ENCODE measurements at regions not wholly inside any gene's neighbourhood (a gene's known extent, or its start where the extent isn't known, plus 50 kb on each side); places are given as distances from the start of the nearest gene placed in this dataset.
"Not testable (repeated sequence)": the region's sequence is repeated elsewhere in the genome, so short reads cannot be mapped to it uniquely, and the experiment has no call there.

DNA sequence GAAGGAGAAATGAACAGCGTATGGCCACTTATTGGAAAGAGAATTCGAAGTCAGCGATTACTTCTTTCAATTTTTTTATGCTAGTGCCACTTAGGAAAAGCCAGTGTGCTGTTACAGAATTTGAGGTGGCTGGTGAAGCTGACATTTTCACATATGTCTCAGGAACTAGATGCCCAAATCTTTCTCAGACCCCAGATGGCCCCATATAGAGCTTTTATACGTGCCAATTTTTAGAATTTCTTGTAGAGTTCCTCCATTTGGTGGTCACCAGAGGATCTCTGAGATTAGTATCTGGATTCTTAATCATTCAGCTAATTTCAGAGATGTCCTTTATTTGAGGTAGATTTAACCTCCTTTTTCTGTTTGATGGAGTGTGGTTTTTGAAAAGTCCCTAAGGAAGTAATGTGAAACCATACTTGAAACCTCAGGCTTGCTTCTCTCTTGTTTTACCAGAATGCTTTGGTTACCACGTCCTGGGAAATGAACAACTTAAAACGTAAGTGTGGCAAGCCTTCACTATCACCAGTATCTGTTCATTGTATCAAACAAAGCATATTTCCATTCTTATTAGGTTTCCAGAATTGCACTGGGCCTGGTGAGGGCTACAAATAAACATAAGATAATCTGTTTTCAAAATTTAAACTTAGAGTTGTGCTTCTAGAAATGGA, 102.2 kb upstream of the IKBKE start:
- DNase-seq (ENCODE audit: low spot score in 2 of 2); H3K4me3 Mint-ChIP-seq; H3K27ac Mint-ChIP-seq; H3K36me3 Mint-ChIP-seq; H3K4me1 Mint-ChIP-seq; H3K9me3 Mint-ChIP-seq: not testable (repeated sequence)
- ATAC-seq = peak; percentile 67

DNA sequence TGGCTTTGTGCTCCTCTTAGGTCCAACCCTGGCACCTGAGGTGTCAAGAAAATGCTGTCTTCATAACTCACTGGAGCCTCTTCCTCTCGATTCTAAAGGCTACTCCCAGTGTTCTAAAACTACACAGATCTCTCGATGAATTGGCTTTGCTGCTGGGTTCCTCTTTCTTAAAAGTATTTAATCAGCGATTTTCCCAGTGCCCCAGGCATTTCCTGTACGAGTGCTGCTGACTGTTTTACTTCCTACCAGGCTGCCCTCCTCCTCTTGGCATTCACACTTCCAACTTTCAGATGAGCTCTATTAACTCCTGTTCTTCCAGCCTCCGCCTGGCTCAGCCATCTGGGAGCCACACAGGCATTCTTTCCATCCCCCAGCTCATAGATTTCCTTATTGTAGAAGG, 95.6 kb upstream of the IKBKE start:
- not testable (repeated sequence) for H3K4me3 Mint-ChIP-seq; H3K9me3 Mint-ChIP-seq; H3K4me1 Mint-ChIP-seq; DNase-seq (ENCODE audit: low spot score in 2 of 2); ATAC-seq; H3K27ac Mint-ChIP-seq; H3K36me3 Mint-ChIP-seq

DNA sequence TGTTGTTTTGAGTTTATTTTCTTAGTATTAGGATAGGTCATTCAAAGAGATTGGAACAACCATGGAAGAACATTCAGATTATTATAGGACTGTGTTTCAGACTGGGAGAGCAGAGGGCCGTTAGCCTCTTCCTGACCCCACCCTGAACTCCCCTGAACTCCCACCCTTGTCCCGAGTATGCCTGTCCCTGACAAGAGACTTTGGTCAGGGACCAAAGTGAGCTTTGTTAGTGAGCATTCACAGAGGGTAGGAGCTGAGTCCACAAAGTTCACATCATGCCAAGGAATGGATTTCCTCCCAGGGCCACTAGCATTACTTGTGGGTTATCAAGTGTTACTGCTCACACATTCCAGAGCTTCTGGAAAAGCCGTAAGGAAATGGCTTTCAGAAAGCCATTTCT, 94.7 kb upstream of the IKBKE start:
- H3K36me3 Mint-ChIP-seq; ATAC-seq; H3K4me1 Mint-ChIP-seq; H3K27ac Mint-ChIP-seq; DNase-seq (ENCODE audit: low spot score in 2 of 2); H3K4me3 Mint-ChIP-seq; H3K9me3 Mint-ChIP-seq: not testable (repeated sequence)

DNA sequence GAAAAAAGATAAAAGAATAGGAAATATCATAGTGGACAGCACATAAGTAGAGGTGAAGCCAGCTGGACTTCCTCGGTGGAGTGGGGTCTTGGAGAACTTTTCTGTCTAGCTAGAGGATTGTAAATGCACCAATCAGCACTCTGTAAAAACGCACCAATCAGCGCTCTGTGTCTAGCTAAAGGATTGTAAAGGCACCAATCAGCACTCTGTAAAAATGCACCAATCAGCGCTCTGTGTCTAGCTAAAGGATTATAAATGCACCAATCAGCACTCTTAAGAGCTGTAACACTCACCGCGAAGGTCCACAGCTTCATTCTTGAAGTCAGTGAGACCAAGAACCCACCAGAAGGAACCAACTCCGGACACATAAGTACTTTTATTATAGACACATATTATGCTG, 91.8 kb upstream of the IKBKE start:
- ATAC-seq; H3K27ac Mint-ChIP-seq; H3K4me1 Mint-ChIP-seq; H3K9me3 Mint-ChIP-seq; H3K4me3 Mint-ChIP-seq; H3K36me3 Mint-ChIP-seq; DNase-seq (ENCODE audit: low spot score in 2 of 2): not testable (repeated sequence)

DNA sequence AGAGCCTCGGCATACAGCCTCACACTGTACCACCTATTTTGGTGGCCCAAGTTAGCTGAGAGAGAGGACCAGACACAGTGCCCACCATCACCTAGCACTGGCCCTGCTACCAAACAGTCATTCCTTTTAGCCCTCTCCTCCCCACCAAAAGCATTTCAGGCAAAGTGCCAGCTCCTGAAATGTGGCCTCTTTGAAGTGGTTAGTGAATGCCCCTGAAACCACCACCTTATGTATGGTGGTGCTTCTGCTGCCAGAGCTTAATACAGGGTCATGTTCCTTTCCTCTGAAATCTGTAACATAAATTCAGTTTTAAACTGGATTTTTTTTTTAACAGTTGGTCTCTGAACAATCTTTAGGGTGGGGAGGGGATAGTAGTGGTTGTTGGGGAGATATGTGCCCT, 91.0 kb upstream of the IKBKE start:
- not testable (repeated sequence) for DNase-seq (ENCODE audit: low spot score in 2 of 2); H3K4me1 Mint-ChIP-seq; H3K27ac Mint-ChIP-seq; H3K9me3 Mint-ChIP-seq; H3K36me3 Mint-ChIP-seq; ATAC-seq; H3K4me3 Mint-ChIP-seq

DNA sequence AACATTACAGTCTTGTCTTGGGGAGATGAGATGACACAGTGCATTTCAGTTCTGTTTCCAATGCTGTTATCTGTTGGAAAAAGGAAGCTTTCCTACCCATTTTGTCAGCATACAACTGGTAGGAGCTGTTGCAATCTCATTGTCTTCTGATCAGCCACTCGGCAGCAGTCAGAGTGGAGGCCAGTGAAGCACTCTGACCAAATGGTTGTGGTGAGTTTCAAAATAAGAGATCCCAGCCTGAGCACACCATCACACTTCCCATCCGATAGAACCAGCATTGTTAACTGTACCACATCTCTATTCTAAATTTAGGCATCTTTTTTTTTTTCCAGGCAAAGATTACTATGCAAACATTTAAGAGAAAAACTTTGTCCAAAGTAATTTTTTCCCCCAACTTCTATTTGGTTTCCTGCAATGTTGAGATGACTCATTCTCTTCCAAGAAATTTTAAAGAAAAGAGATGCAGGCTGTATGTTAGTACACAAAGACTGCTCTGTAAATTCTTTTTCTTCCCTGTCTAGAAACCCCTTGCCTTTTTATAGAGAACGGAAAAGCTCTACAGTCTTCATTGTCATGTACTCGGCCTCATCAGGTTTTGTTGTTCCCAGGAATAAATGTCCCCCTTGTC, 90.0 kb upstream of the IKBKE start:
- not testable (repeated sequence) for H3K36me3 Mint-ChIP-seq; H3K27ac Mint-ChIP-seq; H3K9me3 Mint-ChIP-seq; DNase-seq (ENCODE audit: low spot score in 2 of 2); H3K4me3 Mint-ChIP-seq; H3K4me1 Mint-ChIP-seq
- peak; percentile 43 for ATAC-seq

DNA sequence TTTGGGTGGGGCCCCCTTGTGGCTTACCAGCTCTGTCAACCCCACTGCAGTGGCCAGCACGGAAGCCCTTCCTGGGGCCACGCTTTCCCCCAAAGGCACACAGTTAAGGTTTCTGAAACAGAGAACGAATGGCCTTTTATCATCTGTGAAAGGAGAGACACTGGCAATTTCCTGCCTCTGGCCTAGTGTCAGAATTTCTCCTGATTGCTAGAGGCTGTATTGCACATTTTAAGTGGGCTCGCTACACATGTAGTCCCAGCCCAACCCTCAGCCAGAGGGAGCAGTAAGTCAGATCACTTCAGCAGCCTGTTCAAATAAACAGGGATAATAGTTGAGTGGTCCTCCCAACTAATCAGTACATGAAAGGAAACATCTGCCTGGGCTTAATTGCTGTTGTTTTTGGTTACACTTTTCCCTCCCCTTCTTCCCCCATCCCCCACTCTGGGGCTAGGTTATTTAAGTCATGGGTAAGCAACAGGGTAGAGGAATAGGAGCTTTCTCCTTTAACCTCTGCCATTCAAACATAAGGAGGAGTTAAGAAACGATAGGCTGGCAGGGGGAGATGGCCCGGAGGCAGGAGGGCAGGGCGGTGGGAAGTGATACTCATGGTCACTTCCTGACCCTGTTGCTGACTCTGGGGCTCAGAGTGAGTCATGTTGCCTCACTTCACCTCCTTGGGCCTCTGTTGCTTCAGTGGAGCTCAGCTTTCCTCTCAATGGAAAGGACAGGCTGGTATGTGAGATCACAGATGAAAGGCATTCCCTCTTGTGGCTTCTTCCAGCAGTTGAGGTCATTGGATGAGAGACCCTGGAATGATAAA, 89.3 kb upstream of the IKBKE start:
- H3K9me3 Mint-ChIP-seq, H3K36me3 Mint-ChIP-seq, H3K4me1 Mint-ChIP-seq: not testable (repeated sequence)
- peak overlapping the region; percentile 53 for H3K4me3 Mint-ChIP-seq
- peak overlapping the region; percentile 90 for H3K27ac Mint-ChIP-seq
- ATAC-seq (peak; percentile 89), DNase-seq (ENCODE audit: low spot score in 2 of 2) (peak in 1 of 2 donors; percentile 57)

DNA sequence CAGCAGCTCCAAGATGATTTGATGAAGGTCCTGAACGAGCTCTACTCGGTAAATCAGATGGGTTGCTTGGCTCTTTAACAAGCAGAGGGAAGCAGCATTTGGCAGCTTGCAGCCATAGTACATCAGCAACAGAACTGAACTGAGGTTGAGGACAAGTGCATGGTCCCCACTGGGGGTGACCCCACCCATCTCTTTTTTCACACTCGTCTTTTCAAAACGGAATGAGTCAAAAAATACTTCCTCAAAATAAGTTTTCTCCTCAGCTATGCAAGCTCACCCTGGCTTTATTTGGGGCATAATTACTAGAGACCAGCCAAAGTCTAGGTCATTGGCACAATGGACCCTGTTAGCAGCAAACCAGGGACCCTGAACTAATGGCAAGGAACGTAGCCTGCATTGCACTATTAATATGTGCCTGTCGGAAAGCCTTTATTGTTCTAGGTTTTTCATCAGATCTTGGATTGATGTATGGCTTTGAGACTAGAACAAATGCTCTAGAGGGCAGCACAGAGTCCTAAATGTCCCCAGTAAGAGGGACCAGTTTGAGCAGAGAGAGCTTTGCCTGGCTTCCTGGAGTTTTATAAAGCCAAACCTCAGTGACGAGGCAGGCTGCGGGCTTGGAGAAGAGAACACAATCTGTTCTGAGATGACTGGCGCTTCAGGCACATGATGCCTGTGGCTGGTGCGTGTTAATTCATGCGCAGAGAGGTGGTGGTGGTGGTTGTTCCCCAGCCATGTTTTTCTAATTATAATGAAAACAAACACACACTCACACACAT, 86.1 kb upstream of the IKBKE start:
- H3K36me3 Mint-ChIP-seq; H3K27ac Mint-ChIP-seq; H3K4me1 Mint-ChIP-seq; H3K4me3 Mint-ChIP-seq; H3K9me3 Mint-ChIP-seq; DNase-seq (ENCODE audit: low spot score in 2 of 2): not testable (repeated sequence)
- peak; percentile 76 for ATAC-seq

DNA sequence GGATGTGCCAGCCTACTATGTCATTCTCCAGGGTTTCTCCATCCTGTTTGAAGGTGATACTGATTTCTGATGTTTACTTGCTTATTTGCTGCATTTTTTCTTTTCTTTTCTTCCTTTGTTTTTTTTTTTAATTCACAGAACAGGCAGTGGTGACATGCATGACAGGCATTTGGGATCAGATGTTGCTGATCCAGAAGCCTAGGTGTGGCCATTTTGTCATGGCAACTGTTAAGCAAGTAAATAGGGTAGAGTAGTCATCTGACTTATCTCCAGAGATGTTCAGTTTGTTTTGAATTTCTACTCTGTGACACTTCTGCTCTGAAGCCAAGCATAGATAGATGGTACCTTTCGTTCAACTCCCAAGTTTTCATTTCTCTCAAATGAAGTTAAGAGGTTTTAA, 85.4 kb upstream of the IKBKE start:
- not testable (repeated sequence) for H3K4me1 Mint-ChIP-seq; H3K27ac Mint-ChIP-seq; H3K36me3 Mint-ChIP-seq; ATAC-seq; H3K4me3 Mint-ChIP-seq; DNase-seq (ENCODE audit: low spot score in 2 of 2); H3K9me3 Mint-ChIP-seq

DNA sequence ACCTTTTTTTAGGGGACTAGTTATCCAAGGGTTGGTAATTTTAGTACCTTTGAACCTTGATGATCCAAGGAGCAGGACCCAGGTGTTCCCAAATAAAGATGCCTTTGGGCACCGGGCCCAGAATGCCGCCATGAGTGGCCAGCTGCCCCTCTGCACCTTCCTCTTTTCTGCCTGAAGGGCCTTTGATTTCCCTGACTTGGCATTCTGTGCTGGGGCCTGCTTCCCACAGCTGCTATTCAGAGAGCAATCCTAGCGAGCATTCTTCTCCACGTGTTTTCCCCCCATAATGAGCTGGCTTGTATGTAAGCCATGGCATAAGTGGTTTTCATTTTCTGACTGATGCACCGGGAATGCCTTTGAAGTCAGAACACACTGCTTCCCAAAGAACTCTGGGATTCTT, 82.6 kb upstream of the IKBKE start:
- H3K27ac Mint-ChIP-seq; H3K4me3 Mint-ChIP-seq; DNase-seq (ENCODE audit: low spot score in 2 of 2); H3K4me1 Mint-ChIP-seq; ATAC-seq; H3K36me3 Mint-ChIP-seq; H3K9me3 Mint-ChIP-seq: not testable (repeated sequence)

DNA sequence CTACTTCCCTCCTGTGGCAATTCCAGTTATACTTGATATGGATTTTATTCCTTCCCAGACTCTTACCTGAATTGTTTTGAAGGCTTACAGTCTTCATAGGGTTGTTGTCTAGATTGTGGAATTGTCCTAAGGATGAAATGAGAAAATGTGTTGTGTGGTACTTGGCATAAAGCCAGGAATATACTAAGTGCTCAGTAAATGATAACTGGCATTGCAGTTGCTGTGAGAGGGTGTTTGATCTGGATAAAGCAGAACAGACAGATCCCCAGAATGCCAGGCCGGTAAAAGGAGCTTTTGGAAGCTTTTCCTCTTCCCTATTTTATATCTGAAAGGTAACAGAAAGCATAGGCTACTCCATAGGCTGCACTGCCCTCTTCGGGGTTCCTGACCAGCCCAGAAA, 78.4 kb upstream of the IKBKE start:
- not testable (repeated sequence) for ATAC-seq; H3K4me3 Mint-ChIP-seq; H3K27ac Mint-ChIP-seq; H3K36me3 Mint-ChIP-seq; H3K4me1 Mint-ChIP-seq; H3K9me3 Mint-ChIP-seq; DNase-seq (ENCODE audit: low spot score in 2 of 2)

DNA sequence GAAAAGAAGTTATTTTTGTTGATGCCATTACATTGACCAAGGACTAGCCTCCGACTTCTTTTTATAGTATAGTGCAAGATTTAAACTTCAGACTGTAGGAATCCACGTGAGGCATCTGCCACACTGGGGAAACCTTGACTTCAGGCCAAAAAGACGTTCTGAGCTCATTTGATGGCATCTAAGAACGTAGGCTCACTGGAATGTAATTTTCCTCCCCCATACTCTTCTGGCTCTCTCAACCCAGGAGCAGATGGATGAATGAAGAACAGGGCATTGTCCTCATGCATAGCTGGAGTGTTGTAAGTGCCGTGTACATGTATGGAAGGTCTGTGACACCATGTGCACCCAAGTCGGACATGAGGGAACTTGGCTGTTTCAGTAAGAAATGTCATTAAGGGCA, 72.8 kb upstream of the IKBKE start:
- not testable (repeated sequence) for H3K9me3 Mint-ChIP-seq; H3K27ac Mint-ChIP-seq; H3K36me3 Mint-ChIP-seq; ATAC-seq; H3K4me1 Mint-ChIP-seq; H3K4me3 Mint-ChIP-seq; DNase-seq (ENCODE audit: low spot score in 2 of 2)

DNA sequence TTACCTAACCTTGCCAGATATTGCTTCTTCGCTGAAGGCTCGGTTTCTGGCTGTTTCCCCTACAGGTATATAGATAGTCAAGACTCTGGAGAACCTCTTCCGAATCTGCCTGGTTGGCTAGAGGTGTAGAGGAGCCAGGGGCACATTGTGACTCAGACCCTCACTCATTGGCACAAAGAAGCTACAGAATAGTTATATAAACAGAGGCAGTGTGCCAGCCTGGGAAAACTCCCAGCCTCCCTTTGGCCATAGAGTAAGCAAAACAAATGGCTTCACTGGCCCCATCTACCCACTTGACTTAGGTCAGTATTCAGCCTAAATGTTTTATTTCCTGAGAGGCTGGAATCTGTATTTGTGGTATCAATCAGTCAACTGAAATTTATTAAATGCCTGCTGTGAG, 72.0 kb upstream of the IKBKE start:
- not testable (repeated sequence) for H3K36me3 Mint-ChIP-seq; ATAC-seq; DNase-seq (ENCODE audit: low spot score in 2 of 2); H3K4me1 Mint-ChIP-seq; H3K9me3 Mint-ChIP-seq; H3K4me3 Mint-ChIP-seq; H3K27ac Mint-ChIP-seq

DNA sequence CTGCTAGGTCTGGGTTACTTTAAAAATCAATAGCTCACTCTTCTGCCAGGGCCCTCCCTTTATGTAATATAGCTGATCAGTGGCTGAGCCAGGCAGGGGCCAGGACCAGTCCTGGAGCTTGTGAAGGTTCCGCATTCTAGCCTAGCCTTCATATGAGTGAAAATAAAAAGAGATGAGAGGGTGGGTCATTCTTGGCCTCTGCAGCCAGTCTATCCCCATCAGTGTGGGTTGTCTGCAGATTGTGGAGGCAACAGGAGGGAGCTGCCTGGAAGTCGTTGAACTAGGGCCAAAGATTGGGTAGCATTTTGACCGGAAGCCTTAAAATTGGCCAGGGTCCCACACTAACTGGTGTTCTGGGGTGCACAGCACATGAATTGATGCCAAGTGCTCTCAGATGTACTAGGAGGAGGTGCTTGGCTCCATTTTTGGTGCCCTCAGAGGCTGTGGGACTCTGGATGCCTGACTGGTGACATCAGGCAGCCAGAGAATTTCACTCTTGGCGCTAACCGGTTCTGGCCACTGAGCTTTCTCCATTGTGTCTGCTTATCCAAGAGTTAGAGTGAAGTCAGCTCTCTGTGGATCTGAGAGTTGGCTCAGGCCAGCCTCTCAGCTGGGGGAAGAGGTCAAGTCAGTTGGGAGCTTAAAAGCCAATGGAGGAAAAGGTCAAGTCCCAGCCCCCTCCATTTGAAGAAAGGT, 66.5 kb upstream of the IKBKE start:
- not testable (repeated sequence) for H3K9me3 Mint-ChIP-seq; H3K4me1 Mint-ChIP-seq; DNase-seq (ENCODE audit: low spot score in 2 of 2); H3K4me3 Mint-ChIP-seq; H3K36me3 Mint-ChIP-seq; H3K27ac Mint-ChIP-seq; ATAC-seq
